Hepatocyte (in vitro differentiated cells): ENCODE measurements at regions not wholly inside any gene's neighbourhood (a gene's known extent, or its start where the extent isn't known, plus 50 kb on each side); places are given as distances from the start of the nearest gene placed in this dataset.

ENCODE experiments used
- DNase-seq: peaks from one replicate; pipeline ENCODE4 v3.0.0-alpha.2; 2016; ENCODE audit warnings: low spot score
- H2AFZ ChIP-seq: fragments of 200-600 bp; sonication (generic); 2 replicates; pipeline ENCODE4 v1.6.0; 2016; ENCODE audit warnings: antibody characterized with exemption, mild to moderate bottlenecking
- H3K27ac ChIP-seq: fragments of 200-600 bp; sonication (generic); 2 replicates; pipeline ENCODE4 v1.5.1; 2016; ENCODE audit warnings: mild to moderate bottlenecking
- H3K27me3 ChIP-seq: fragments of 200-600 bp; sonication (generic); 2 replicates; pipeline ENCODE4 v1.6.1; 2016
- H3K36me3 ChIP-seq: fragments of 200-600 bp; sonication (generic); replicated peaks from 2 replicates; pipeline ENCODE4 v1.5.1; 2016; ENCODE audit warnings: low read depth; ENCODE audit not compliant: insufficient read depth
- H3K4me1 ChIP-seq: fragments of 200-600 bp; sonication (generic); 2 replicates; pipeline ENCODE4 v1.5.1; 2016; ENCODE audit warnings: mild to moderate bottlenecking, moderate library complexity; ENCODE audit not compliant: insufficient read depth
- H3K4me2 ChIP-seq: fragments of 200-600 bp; sonication (generic); 2 replicates; pipeline ENCODE4 v1.6.0; 2016
- H3K4me3 ChIP-seq: fragments of 200-600 bp; sonication (generic); 2 replicates; pipeline ENCODE4 v1.5.1; 2016; ENCODE audit warnings: mild to moderate bottlenecking
- H3K79me2 ChIP-seq: fragments of 200-600 bp; sonication (generic); 2 replicates; pipeline ENCODE4 v1.6.0; 2017; ENCODE audit warnings: mild to moderate bottlenecking
- H3K9me2 ChIP-seq: fragments of 200-600 bp; sonication (generic); replicated peaks from 2 replicates; pipeline ENCODE4 v1.6.0; 2017; ENCODE audit warnings: mild to moderate bottlenecking; ENCODE audit not compliant: insufficient read depth
- H3K9me3 ChIP-seq: fragments of 200-600 bp; sonication (generic); 2 replicates; pipeline ENCODE4 v1.5.1; 2016; ENCODE audit warnings: low read depth, mild to moderate bottlenecking
- H4K20me1 ChIP-seq: fragments of 200-600 bp; sonication (generic); 2 replicates; pipeline ENCODE4 v1.6.0; 2016; ENCODE audit warnings: mild to moderate bottlenecking; ENCODE audit not compliant: insufficient read depth, poor library complexity, severe bottlenecking
- CTCF ChIP-seq: fragments of 200-600 bp; sonication (generic); IDR thresholded peaks from 2 replicates; pipeline ENCODE4 v1.5.1; 2016; ENCODE audit warnings: antibody characterized with exemption, mild to moderate bottlenecking; ENCODE audit not compliant: poor library complexity
- EZH2 ChIP-seq: fragments of 200-600 bp; sonication (generic); IDR thresholded peaks from 2 replicates; pipeline ENCODE4 v1.6.1; 2016; ENCODE audit warnings: antibody characterized with exemption, mild to moderate bottlenecking, borderline replicate concordance
- EZH2phosphoT487 ChIP-seq: fragments of 200-600 bp; sonication (generic); IDR thresholded peaks from one replicate; pipeline ENCODE4 v1.6.1; 2018; ENCODE audit warnings: antibody characterized with exemption, mild to moderate bottlenecking, low read depth, moderate library complexity; ENCODE audit not compliant: unreplicated experiment, severe bottlenecking
- WGBS: methylation state at CpG from one replicate; pipeline ENCODE4 v1.1.6; 2016; ENCODE audit warnings: low lambda C conversion rate; ENCODE audit errors: missing lambda C conversion rate; 5-methylcytosine and 5-hydroxymethylcytosine counted together

- TF ChIP-seq EZH2 = no peak
- TF ChIP-seq CTCF = no peak
- TF ChIP-seq EZH2phosphoT487 = no peak
- H3K9me2 ChIP-seq = peaks cover 5% of the 10 kb centered on the region
- 78% methylated on average over 5 of the region's 5 CpGs for WGBS
Measured at GRCh38 chr2:34998741-34999140, 1356.8 kb upstream of the CRIM1 start.

GRCh38 chr2:34997779-34998178, 1357.8 kb upstream of the CRIM1 start:
- Histone ChIP-seq H4K20me1 (no peaks in the 10 kb centered on the region), H3K9me2 (peaks cover 5% of the 10 kb centered on the region), H3K27ac (no peak overlapping the region), H3K4me3 (no peak overlapping the region), H3K79me2 (no peaks in the 10 kb centered on the region), H3K4me1 (no peaks in the 10 kb centered on the region), H2AFZ (no peak overlapping the region), H3K36me3 (no peaks in the 10 kb centered on the region), H3K9me3 (no peaks in the 10 kb centered on the region), H3K4me2 (no peak overlapping the region), H3K27me3 (no peaks in the 10 kb centered on the region)
- 83% methylated on average over 6 of the region's 6 CpGs for WGBS
- TF ChIP-seq EZH2phosphoT487 (no peak), CTCF (no peak)
- no peak for DNase-seq

More at GRCh38 chr2:34998741-34999140, 1356.8 kb upstream of the CRIM1 start:
- H3K4me1 ChIP-seq = no peaks in the 10 kb centered on the region
- H4K20me1 ChIP-seq = no peaks in the 10 kb centered on the region
- H3K9me3 ChIP-seq = no peaks in the 10 kb centered on the region
- H3K27me3 ChIP-seq = no peaks in the 10 kb centered on the region
- no peak overlapping the region for H2AFZ ChIP-seq
- no peak overlapping the region for H3K4me3 ChIP-seq
- DNase-seq = no peak
- no peak overlapping the region for H3K27ac ChIP-seq
- no peaks in the 10 kb centered on the region for H3K79me2 ChIP-seq
- no peaks in the 10 kb centered on the region for H3K36me3 ChIP-seq
- no peak overlapping the region for H3K4me2 ChIP-seq

GRCh38 chr2:34995196-34995595, 1360.4 kb upstream of the CRIM1 start:
- TF ChIP-seq EZH2 = no peak
- TF ChIP-seq CTCF = no peak
- no peak for TF ChIP-seq EZH2phosphoT487
- Histone ChIP-seq H3K4me1 (no peaks in the 10 kb centered on the region), H3K9me2 (peaks cover 5% of the 10 kb centered on the region), H3K36me3 (no peaks in the 10 kb centered on the region), H3K79me2 (no peaks in the 10 kb centered on the region), H3K4me2 (no peak overlapping the region), H2AFZ (no peak overlapping the region), H3K4me3 (no peak overlapping the region), H3K27ac (no peak overlapping the region), H4K20me1 (no peaks in the 10 kb centered on the region), H3K9me3 (no peaks in the 10 kb centered on the region), H3K27me3 (no peaks in the 10 kb centered on the region)
- WGBS = 41% methylated on average over 2 of the region's 2 CpGs
- DNase-seq = no peak
